Fibroblast of upper back skin (primary cell): ENCODE measurements at regions not wholly inside any gene's neighbourhood (a gene's known extent, or its start where the extent isn't known, plus 50 kb on each side); places are given as distances from the start of the nearest gene placed in this dataset.

ENCODE experiments used
- DNase-seq: peaks from one replicate; pipeline ENCODE4 v3.0.0-alpha.2; 2013

DNA sequence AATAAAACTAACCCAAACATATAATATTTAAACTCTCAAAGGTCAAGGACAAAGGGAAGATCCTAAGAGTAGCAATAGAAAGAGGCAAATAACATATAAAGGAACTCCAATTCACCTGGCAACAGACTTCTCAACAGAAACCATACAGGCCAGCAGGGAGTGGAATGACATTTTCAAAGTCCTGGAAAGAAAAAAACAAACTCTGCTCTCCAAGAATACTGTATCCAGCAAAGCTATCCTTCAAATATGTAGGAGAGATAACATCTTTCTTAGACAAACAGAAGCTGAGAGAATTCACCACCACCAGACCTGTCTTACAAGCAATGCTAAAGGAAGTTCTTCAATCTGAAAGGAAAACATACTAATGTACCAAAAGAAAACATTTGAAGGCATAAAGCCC lies 51.5 kb upstream of the TMEM158 start:
- no peak for DNase-seq

- no peak for DNase-seq
Observed at GRCh38 chr3:45280232-45280631, 54.1 kb upstream of the TMEM158 start.

DNA sequence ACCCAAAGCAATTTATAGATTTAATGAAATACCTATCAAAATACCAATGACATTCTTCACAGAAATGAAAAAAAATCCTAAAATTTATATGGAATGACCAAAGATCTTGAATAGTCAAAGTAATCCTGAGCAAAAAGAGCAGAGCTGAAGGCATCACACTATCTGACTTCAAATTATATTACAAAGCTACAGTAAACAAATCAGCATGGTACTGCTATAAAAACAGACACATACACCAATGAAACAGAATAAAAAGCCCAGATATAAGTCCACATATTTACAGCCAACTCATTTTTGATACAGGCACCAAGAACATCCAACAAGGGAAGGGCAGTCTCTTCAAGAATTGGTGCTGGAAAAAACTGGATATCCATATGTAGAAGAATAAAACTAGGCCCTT lies 54.9 kb upstream of the TMEM158 start:
- DNase-seq: no peak

GRCh38 chr3:45283471-45283870 lies 57.4 kb upstream of the TMEM158 start:
- DNase-seq: no peak

DNA sequence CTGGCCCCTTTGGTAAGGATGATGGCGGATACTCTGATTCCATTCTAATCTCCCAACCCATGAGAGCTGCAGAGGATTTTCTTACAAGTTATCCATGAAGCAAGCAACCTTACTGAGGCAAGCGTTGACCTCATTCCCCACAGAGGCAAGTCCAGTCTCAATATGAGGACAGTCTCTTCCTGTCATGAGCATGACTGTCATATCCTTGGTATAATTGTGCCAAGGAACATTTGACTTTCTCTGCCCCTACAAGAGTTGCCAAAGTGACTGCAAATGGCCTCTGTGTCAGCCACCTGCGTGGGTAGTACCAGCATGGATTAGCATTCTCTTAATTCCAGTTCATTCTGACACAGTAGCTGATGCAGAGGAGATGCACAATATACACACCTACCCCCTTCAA lies 71.2 kb upstream of the TMEM158 start:
- DNase-seq: no peak

DNA sequence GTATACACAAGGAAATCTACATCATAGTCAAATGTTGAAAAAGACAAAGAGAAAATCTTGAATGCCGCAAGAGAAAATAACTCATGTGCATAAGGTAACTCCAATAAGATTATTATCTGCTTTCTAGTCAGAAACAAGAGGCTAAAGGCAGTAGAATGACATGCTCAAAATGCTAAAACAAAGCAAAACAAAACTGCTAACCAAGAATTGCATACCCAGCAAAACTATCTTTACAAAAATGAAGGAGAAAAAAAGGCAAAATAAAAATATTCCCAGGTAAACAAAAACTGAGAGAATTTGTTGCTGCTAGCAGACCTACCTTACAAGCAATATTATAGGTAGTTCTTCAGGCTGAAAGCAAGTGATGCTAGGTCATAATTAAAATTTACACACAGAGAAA lies 76.4 kb upstream of the TMEM158 start:
- no peak for DNase-seq

DNA sequence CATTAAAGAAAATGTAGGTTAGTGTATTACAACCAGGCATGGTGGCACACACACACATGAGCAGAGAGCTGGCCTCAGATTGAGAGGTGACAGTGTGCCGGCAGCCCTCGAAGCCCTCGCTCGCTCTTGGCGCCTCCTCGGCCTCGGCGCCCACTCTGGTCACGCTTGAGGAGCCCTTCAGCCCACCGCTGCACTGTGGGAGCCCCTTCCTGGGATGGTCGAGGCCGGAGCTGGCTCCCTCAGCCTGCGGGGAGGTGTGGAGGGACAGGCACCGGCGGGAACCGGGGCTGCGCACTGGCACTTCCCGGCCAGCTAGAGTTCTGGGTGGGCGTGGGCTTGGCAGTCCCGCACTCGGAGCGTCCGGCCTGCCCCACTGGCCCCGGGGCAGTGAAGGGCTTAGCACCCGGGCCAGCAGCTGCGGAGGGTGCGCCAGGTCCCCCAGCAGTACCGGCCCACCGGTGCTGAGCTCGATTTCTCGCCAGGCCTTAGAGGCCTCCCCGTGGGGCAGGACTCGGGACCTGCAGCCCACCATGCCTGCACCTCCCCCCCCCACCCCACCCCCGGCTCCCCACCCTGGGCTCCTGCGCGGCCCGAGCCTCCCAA lies 80.4 kb upstream of the TMEM158 start:
- DNase-seq: no peak

DNA sequence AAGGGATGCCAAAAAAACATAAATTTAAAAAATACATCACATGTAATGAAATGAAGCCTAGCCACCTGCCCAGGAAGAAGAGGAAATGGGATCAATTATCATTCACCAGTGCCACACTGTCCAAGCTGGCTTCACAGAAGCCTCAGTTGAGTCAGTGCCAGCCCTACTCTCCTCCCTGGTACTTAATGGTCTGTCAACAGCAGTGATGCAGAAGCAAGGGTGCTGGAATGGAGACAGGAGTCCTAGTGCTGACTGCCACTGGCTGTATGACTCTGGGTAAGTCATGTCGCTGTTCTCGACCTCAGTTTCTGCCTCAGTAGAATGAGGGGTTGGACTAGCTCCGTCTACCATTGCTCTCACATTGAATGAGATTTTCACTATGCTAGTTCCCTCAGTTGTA lies 78.5 kb upstream of the LARS2 start:
- DNase-seq: no peak

DNA sequence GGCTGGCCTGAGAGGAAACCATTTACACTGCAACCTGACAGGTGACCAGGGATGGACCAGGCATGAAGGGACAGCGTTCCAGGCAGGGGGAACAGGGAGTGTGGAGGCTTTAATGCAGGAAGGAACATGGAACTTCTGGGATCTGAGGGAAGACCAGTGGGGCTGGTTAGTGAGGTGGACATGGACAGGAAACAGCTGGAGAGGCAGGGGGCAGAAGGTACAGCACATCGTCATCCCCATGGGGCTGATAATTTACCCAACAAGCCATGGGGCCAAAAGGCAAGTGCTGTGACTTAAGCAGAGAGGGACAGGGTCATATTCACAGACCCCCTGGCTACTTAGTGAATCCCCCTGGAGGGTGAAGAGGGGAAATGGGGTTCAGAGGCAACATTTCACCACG lies 77.0 kb upstream of the LARS2 start:
- no peak for DNase-seq

GRCh38 chr3:45311953-45312801 lies 76.2 kb upstream of the LARS2 start:
- no peak for DNase-seq

GRCh38 chr3:45312836-45313493 lies 75.4 kb upstream of the LARS2 start:
- DNase-seq: peak; percentile 32

GRCh38 chr3:45313743-45314403 lies 74.5 kb upstream of the LARS2 start:
- DNase-seq: no peak

GRCh38 chr3:45317710-45318109 lies 70.7 kb upstream of the LARS2 start:
- DNase-seq: no peak

DNA sequence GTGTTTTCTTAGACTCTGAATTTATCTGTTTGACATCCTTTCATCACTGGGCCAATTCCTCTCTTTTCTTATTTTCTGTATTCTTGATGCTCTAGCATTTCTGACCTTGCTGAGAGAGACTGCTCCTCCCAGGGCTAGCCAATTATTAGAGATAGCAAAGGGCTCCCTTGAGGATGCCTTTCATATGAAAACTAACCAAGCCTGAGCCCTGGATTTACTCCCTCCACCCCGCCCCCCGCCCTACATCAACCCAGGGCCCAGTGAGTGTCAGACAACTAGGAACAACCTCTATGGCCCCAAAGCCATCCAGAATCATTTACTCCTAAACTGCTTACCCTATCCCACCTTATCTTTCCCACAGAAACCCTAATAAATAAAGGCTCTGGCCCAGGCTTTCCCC lies 69.7 kb upstream of the LARS2 start:
- DNase-seq: no peak

GRCh38 chr3:45319231-45319995 lies 69.0 kb upstream of the LARS2 start:
- no peak for DNase-seq

DNA sequence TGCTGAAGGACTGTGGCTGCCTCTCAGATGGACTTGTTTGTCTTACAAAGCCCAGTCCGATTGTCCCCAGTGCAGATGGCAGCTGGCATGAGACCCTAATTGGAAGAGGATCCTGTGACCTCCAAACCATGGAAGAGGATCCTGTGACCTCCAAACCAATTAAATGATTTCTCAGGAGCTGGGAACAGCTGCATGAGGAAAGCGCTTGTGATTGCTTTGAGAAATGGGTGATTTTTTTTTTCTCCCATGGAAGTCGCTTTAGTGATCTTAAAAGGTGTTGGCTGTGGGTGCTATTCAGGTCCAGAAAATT lies 68.4 kb upstream of the LARS2 start:
- DNase-seq: no peak

DNA sequence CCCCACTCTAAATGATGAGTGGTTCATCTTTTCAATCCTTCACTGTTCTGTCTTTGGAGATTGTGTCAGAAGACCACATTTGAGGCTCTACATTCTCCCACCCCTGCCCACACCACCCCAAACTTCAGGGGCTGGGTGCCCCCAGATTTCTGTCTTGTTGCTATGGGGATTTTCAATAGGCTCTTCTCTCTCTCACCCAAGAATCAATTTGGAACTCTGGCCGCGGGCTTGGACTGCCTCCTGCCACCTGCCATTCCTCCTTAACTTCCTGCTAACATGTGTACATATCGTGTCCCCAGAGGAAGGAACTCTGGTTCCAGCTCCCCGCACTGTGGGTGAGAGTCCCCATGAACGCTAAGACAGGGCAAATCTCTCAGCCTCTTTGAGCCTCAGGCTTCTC lies 67.4 kb upstream of the LARS2 start:
- DNase-seq: no peak

- DNase-seq: no peak
Observed at GRCh38 chr3:45321607-45322391, 66.6 kb upstream of the LARS2 start.

GRCh38 chr3:45322616-45323015 lies 65.8 kb upstream of the LARS2 start:
- no peak for DNase-seq

- no peak for DNase-seq
Observed at GRCh38 chr3:45325676-45326075, 62.7 kb upstream of the LARS2 start.

DNA sequence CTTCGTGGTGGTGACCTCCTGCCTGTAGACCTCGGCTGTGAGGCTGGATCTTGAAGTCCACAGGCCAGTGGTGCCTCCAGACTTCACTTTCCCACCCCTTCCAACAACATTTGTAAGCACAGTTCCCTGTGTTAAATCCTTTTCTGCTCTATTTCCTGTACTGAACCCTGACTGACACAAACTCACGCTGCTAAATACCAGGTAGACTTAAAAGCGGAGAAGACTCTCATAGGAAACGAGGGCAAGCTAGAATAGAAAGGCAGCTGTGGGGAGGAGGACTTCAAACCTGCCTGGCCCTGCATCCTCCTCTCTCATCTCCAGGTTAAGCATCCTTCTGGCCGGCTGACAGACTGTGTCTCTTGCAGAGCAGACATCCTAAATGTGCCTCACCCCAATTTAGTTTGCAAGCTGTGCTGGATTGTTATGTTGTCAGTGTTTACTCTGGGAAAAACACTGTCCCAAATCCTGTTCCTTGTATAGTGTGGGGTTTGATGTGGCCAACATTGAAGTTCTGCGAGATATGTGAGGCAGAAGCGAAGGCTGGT lies 58.5 kb upstream of the LARS2 start:
- DNase-seq: no peak
